Esophagus muscularis mucosa (tissue), 4 donors: ENCODE measurements at regions not wholly inside any gene's neighbourhood (a gene's known extent, or its start where the extent isn't known, plus 50 kb on each side); places are given as distances from the start of the nearest gene placed in this dataset.

Experiments
- CTCF ChIP-seq, 3 experiments: fragments of 200-600 bp in 2 of 3; fragments of 450-650 bp in 1 of 3; sonication (generic) in 2 of 3; IDR thresholded peaks; one replicate each; pipeline ENCODE4 v1.5.1; 2017 to 2019; ENCODE audit warnings: antibody characterized with exemption in 3 of 3, mild to moderate bottlenecking in 2 of 3, moderate library complexity in 1 of 3
- EP300 ChIP-seq: sonication (generic); formaldehyde crosslinking; IDR thresholded peaks from one replicate; pipeline ENCODE4 v1.6.1; 2017; ENCODE audit warnings: antibody characterized with exemption
- POLR2A ChIP-seq: fragments of 450-650 bp; IDR thresholded peaks from one replicate; pipeline ENCODE4 v1.6.1; 2017; ENCODE audit warnings: antibody characterized with exemption, moderate library complexity, mild to moderate bottlenecking, low read depth

- TF ChIP-seq POLR2A (no peak), CTCF (IDR thresholded peaks at IDR 0.05) (peak; percentile 55 to 91 (median 67)), EP300 (no peak)
Observed at GRCh38 chr7:131859147-131859821, 302.9 kb upstream of the PODXL start.
